GM18502 (cell line): ENCODE measurements at regions not wholly inside any gene's neighbourhood (a gene's known extent, or its start where the extent isn't known, plus 50 kb on each side); places are given as distances from the start of the nearest gene placed in this dataset.
A peak's percentile ranks its signal among the peaks of the same experiment; 100 is the strongest.

Experiments used
- ATAC-seq: cut with Tn5 transposase; IDR thresholded peaks from one replicate; pipeline ENCODE4 v1.9.1; 2021; ENCODE audit warnings: mild to moderate bottlenecking; ENCODE audit not compliant: unreplicated experiment, poor library complexity

- ATAC-seq = no peak
These were observed 104.6 kb downstream of the AMY1C start for GRCh38 chr1:103854279-103854678.

GRCh38 chr1:103859721-103860120, 110.0 kb downstream of the AMY1C start:
- no peak for ATAC-seq

- no peak for ATAC-seq
These were observed 149.1 kb downstream of the AMY1C start for GRCh38 chr1:103898576-103899345.

- ATAC-seq = no peak
These were observed 150.3 kb downstream of the AMY1C start for GRCh38 chr1:103900005-103900404.

- ATAC-seq = no peak
These were observed 151.4 kb downstream of the AMY1C start for GRCh38 chr1:103901072-103901471.

- ATAC-seq = no peak
These were observed 155.7 kb downstream of the AMY1C start for GRCh38 chr1:103905363-103905762.

- no peak for ATAC-seq
These were observed 161.8 kb downstream of the AMY1C start for GRCh38 chr1:103911450-103911849.

GRCh38 chr1:103917795-103918194, 168.1 kb downstream of the AMY1C start:
- no peak for ATAC-seq

GRCh38 chr1:103931891-103932290, 182.2 kb downstream of the AMY1C start:
- no peak for ATAC-seq

- peak; percentile 89 for ATAC-seq
These were observed 188.2 kb downstream of the AMY1C start for GRCh38 chr1:103937763-103938357.

GRCh38 chr1:103941086-103941485, 191.4 kb downstream of the AMY1C start:
- ATAC-seq = no peak

- no peak for ATAC-seq
These were observed 192.3 kb downstream of the AMY1C start for GRCh38 chr1:103942029-103942428.

- no peak for ATAC-seq
These were observed 196.1 kb downstream of the AMY1C start for GRCh38 chr1:103945774-103946173.

GRCh38 chr1:103948526-103948925, 198.8 kb downstream of the AMY1C start:
- ATAC-seq = no peak

GRCh38 chr1:103949779-103950178, 200.1 kb downstream of the AMY1C start:
- no peak for ATAC-seq

GRCh38 chr1:103953386-103953785, 203.7 kb downstream of the AMY1C start:
- no peak for ATAC-seq

GRCh38 chr1:103958699-103959098, 209.0 kb downstream of the AMY1C start:
- ATAC-seq = no peak

GRCh38 chr1:103959565-103959964, 209.9 kb downstream of the AMY1C start:
- no peak for ATAC-seq

GRCh38 chr1:103960045-103960444, 210.3 kb downstream of the AMY1C start:
- no peak for ATAC-seq

- no peak for ATAC-seq
These were observed 211.0 kb downstream of the AMY1C start for GRCh38 chr1:103960710-103961109.

GRCh38 chr1:103986792-103987191, 237.1 kb downstream of the AMY1C start:
- no peak for ATAC-seq

GRCh38 chr1:103997631-103998030, 247.9 kb downstream of the AMY1C start:
- no peak for ATAC-seq
